ENCODE measurements at regions not wholly inside any gene's neighbourhood (a gene's known extent, or its start where the extent isn't known, plus 50 kb on each side); places are given as distances from the start of the nearest gene placed in this dataset.

GRCh38 chr13:64127856-64128255, 2712.2 kb upstream of the PCDH20 start:
- TF ChIP-seq TCF12 (IDR thresholded peaks at IDR 0.05; ENCODE audit: low read depth): no peak
- no peak for TF ChIP-seq CREB1 (IDR thresholded peaks at IDR 0.05; ENCODE audit: low read depth)
- TF ChIP-seq TEAD4 (IDR thresholded peaks at IDR 0.05): no peak

- TF ChIP-seq CREB1 (IDR thresholded peaks at IDR 0.05; ENCODE audit: low read depth): no peak
- TF ChIP-seq REST (IDR thresholded peaks at IDR 0.05; ENCODE audit: low read depth): no peak
- TF ChIP-seq TCF12 (IDR thresholded peaks at IDR 0.05; ENCODE audit: low read depth): no peak
- no peak for TF ChIP-seq EGR1 (IDR thresholded peaks at IDR 0.05)
These were observed 2711.5 kb upstream of the PCDH20 start for GRCh38 chr13:64127192-64127591.

GRCh38 chr13:64099994-64100393, 2684.3 kb upstream of the PCDH20 start:
- TF ChIP-seq EP300 (IDR thresholded peaks at IDR 0.05; ENCODE audit: borderline replicate concordance) (no peak), TEAD4 (IDR thresholded peaks at IDR 0.05) (no peak), MAX (IDR thresholded peaks at IDR 0.05) (no peak), CREB1 (IDR thresholded peaks at IDR 0.05; ENCODE audit: low read depth) (no peak), NFIC (IDR thresholded peaks at IDR 0.05) (no peak), RAD21 (IDR thresholded peaks at IDR 0.05; ENCODE audit: low read depth) (no peak), TCF12 (IDR thresholded peaks at IDR 0.05; ENCODE audit: low read depth) (no peak), YY1 (IDR thresholded peaks at IDR 0.05; ENCODE audit: low read depth) (no peak), EGR1 (IDR thresholded peaks at IDR 0.05) (no peak), CEBPB (IDR thresholded peaks at IDR 0.05) (no peak)

GRCh38 chr13:64090311-64090710, 2674.7 kb upstream of the PCDH20 start:
- TF ChIP-seq MAX (IDR thresholded peaks at IDR 0.05) (no peak), NFIC (IDR thresholded peaks at IDR 0.05) (no peak), TAF1 (IDR thresholded peaks at IDR 0.05; ENCODE audit: low read depth) (no peak), CEBPB (IDR thresholded peaks at IDR 0.05) (no peak), EGR1 (IDR thresholded peaks at IDR 0.05) (no peak), CREB1 (IDR thresholded peaks at IDR 0.05; ENCODE audit: low read depth) (no peak), EP300 (IDR thresholded peaks at IDR 0.05; ENCODE audit: borderline replicate concordance) (no peak), FOXM1 (IDR thresholded peaks at IDR 0.05; ENCODE audit: borderline replicate concordance, low read depth) (no peak), USF1 (IDR thresholded peaks at IDR 0.05) (no peak), TCF12 (IDR thresholded peaks at IDR 0.05; ENCODE audit: low read depth) (no peak), REST (IDR thresholded peaks at IDR 0.05; ENCODE audit: low read depth) (no peak), RAD21 (IDR thresholded peaks at IDR 0.05; ENCODE audit: low read depth) (no peak), YY1 (IDR thresholded peaks at IDR 0.05; ENCODE audit: low read depth) (no peak), TEAD4 (IDR thresholded peaks at IDR 0.05) (no peak), ZBTB7A (IDR thresholded peaks at IDR 0.05; ENCODE audit: low read depth) (no peak)

GRCh38 chr13:64088491-64088890, 2672.8 kb upstream of the PCDH20 start:
- no peak for TF ChIP-seq RAD21 (IDR thresholded peaks at IDR 0.05; ENCODE audit: low read depth)
- TF ChIP-seq USF1 (IDR thresholded peaks at IDR 0.05): no peak
- TF ChIP-seq EP300 (IDR thresholded peaks at IDR 0.05; ENCODE audit: borderline replicate concordance): no peak
- no peak for TF ChIP-seq TCF12 (IDR thresholded peaks at IDR 0.05; ENCODE audit: low read depth)
- no peak for TF ChIP-seq CEBPB (IDR thresholded peaks at IDR 0.05)
- no peak for TF ChIP-seq CREB1 (IDR thresholded peaks at IDR 0.05; ENCODE audit: low read depth)
- no peak for TF ChIP-seq MAX (IDR thresholded peaks at IDR 0.05)
- no peak for TF ChIP-seq TEAD4 (IDR thresholded peaks at IDR 0.05)
- no peak for TF ChIP-seq YY1 (IDR thresholded peaks at IDR 0.05; ENCODE audit: low read depth)
- TF ChIP-seq ZBTB7A (IDR thresholded peaks at IDR 0.05; ENCODE audit: low read depth): no peak
- no peak for TF ChIP-seq TAF1 (IDR thresholded peaks at IDR 0.05; ENCODE audit: low read depth)

GRCh38 chr13:64087624-64088023, 2672.0 kb upstream of the PCDH20 start:
- no peak for TF ChIP-seq CREB1 (IDR thresholded peaks at IDR 0.05; ENCODE audit: low read depth)
- no peak for TF ChIP-seq YY1 (IDR thresholded peaks at IDR 0.05; ENCODE audit: low read depth)
- no peak for TF ChIP-seq ZBTB7A (IDR thresholded peaks at IDR 0.05; ENCODE audit: low read depth)
- TF ChIP-seq TCF12 (IDR thresholded peaks at IDR 0.05; ENCODE audit: low read depth): no peak
- TF ChIP-seq REST (IDR thresholded peaks at IDR 0.05; ENCODE audit: low read depth): no peak
- TF ChIP-seq TAF1 (IDR thresholded peaks at IDR 0.05; ENCODE audit: low read depth): no peak
- TF ChIP-seq USF1 (IDR thresholded peaks at IDR 0.05): no peak
- TF ChIP-seq FOXM1 (IDR thresholded peaks at IDR 0.05; ENCODE audit: borderline replicate concordance, low read depth): no peak
- TF ChIP-seq EGR1 (IDR thresholded peaks at IDR 0.05): no peak
- TF ChIP-seq MAX (IDR thresholded peaks at IDR 0.05): no peak
- TF ChIP-seq RAD21 (IDR thresholded peaks at IDR 0.05; ENCODE audit: low read depth): no peak
- TF ChIP-seq NFIC (IDR thresholded peaks at IDR 0.05): no peak
- no peak for TF ChIP-seq TEAD4 (IDR thresholded peaks at IDR 0.05)
- TF ChIP-seq EP300 (IDR thresholded peaks at IDR 0.05; ENCODE audit: borderline replicate concordance): no peak
- TF ChIP-seq CEBPB (IDR thresholded peaks at IDR 0.05): no peak
